HepG2 (cell line): ENCODE measurements at regions not wholly inside any gene's neighbourhood (a gene's known extent, or its start where the extent isn't known, plus 50 kb on each side); places are given as distances from the start of the nearest gene placed in this dataset.

Experiments
- CTCF ChIP-seq: sonication (generic); formaldehyde crosslinking; IDR thresholded peaks from 2 replicates; pipeline ENCODE4 v1.5.0; 2020; ENCODE audit warnings: mild to moderate bottlenecking, missing genetic modification reagents, moderate library complexity
- ELF4 ChIP-seq: sonication (generic); formaldehyde crosslinking; IDR thresholded peaks from 2 replicates; pipeline ENCODE4 v1.5.0; 2020; ENCODE audit warnings: missing genetic modification reagents, mild to moderate bottlenecking, moderate library complexity, borderline replicate concordance
- NFATC3 ChIP-seq: sonication (generic); formaldehyde crosslinking; IDR thresholded peaks from 2 replicates; pipeline ENCODE4 v1.5.1; 2020; ENCODE audit warnings: mild to moderate bottlenecking, missing genetic modification reagents
- RAD21 ChIP-seq: fragments of 450-650 bp; formaldehyde crosslinking; IDR thresholded peaks from 2 replicates; pipeline ENCODE4 v1.5.0; 2020; ENCODE audit warnings: mild to moderate bottlenecking
- RXRA ChIP-seq: sonication (generic); formaldehyde crosslinking; IDR thresholded peaks from 2 replicates; pipeline ENCODE4 v1.5.1; 2020; ENCODE audit warnings: missing genetic modification reagents
- ZBTB49 ChIP-seq: sonication (generic); formaldehyde crosslinking; IDR thresholded peaks from 2 replicates; pipeline ENCODE4 v1.4.0; 2020; ENCODE audit warnings: missing genetic modification reagents, borderline replicate concordance
- TF ChIP-seq, protein P1 (sequence below): sonication (generic); formaldehyde crosslinking; IDR thresholded peaks from 2 replicates; pipeline ENCODE4 v1.5.0; 2020; ENCODE audit warnings: missing genetic modification reagents

GRCh38 chr7:130868139-130868538, 134.1 kb upstream of the KLF14 start:
- no peak for TF ChIP-seq RAD21 (CRISPR knock-in tag)
- TF ChIP-seq NFATC3 (CRISPR knock-in tag): no peak
- TF ChIP-seq ELF4 (CRISPR knock-in tag): no peak
- no peak for TF ChIP-seq RXRA (CRISPR knock-in tag)
- no peak for TF ChIP-seq ZBTB49
- TF ChIP-seq, protein P1, sequence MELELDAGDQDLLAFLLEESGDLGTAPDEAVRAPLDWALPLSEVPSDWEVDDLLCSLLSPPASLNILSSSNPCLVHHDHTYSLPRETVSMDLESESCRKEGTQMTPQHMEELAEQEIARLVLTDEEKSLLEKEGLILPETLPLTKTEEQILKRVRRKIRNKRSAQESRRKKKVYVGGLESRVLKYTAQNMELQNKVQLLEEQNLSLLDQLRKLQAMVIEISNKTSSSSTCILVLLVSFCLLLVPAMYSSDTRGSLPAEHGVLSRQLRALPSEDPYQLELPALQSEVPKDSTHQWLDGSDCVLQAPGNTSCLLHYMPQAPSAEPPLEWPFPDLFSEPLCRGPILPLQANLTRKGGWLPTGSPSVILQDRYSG (CRISPR knock-in tag): no peak
- no peak for TF ChIP-seq CTCF
